Stimulated activated CD4-positive, alpha-beta T cell treated with anti-CD3 and anti-CD28 coated beads, Interleukin-2, amount 100 ng/mL, for 48 hours (primary cell): ENCODE measurements at regions not wholly inside any gene's neighbourhood (a gene's known extent, or its start where the extent isn't known, plus 50 kb on each side); places are given as distances from the start of the nearest gene placed in this dataset.

Experiments
- DNase-seq, 2 donors: peaks; one replicate each; pipeline ENCODE4 v3.0.0-alpha.2; 2020

DNA sequence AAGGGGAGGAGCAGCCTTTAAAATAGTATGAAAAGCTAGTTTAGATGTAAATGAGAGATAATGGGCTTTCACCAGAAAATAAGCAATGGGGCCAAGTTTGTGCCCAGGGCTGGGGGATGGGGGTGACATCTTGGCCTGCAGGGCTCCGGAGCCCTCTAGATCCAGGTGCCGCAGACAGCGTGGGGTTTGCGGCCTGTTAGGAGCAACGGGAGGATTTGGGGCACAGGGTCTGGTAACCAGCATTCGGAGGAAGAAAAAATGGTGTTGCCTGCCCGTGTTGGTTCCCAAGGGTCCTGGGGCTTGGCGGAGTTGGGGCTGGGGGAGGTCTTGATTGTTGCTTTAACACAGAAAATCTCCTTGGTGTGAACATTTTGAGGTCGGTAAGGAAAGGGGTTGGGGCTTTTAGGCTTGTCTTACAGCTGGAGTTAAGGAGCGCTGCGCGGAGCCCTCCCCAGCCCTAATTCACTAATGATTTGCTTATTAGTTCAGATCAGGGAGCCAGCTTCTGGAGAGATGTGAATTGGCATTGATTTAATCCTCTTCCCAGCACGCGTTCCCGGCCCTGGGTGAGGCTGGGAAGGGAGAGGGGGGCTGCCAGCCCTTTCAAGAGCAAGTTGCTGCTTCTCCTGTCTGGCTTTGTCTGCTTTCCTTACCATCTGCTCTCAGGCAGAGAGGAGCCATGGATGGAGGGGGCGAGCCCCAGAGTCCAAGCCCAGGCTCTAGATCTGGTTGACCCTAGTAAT lies 443.4 kb downstream of the BCOR start:
- no peak for DNase-seq

DNA sequence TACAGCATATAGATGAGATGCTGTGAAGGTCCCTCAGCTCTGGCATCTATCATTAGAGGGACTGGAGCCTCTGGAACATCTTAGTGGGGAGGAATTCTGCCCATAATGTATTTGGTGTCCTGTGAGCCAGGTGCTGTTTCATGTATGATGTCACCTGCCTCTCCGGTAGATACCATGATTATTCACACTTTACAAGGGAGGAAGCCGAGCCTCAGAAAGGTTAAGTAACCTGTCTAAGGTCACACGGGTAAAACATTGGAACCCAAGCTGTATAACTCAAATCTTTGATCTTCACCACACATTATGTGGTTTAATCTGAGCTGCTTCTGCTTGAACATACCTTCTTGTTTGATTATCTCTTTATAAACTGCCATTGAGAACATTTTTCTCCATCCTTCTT lies 442.8 kb downstream of the BCOR start:
- no peak for DNase-seq

DNA sequence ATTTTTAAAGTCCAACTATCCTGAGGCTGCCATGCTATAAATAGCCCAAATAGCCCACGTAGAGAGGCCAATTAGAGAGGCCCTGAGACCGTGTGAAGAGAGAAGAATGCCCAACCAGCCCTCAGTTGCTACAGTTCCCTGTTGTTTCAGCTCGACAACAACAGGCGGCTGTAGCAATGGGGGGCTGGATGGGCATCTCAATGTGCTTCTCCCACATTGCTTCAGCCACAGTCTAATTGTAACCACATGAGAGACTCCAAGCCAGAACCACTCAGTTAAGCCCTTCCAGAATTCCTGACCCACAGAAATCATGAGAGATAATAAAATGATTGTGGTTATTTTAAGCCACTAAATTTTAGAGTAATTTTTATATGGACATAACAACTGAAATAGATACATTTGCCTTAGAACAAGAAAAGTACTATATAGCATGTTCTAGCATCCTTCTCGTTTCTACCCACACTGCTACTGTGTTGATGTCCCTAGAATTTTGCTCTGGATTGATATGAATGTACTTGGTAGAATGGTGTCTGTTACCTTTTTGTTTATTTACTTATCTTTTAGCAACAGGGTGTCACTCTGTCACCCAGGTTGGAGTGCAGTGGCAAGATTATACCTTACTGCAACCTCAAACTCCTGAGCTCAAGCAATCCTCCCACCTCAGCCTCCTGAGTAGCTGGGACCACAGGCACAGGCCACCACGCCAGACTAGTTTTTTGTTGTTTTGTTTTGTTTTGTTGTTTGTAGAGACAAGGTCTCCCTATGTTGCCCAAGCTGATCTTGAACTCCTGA lies 436.4 kb downstream of the BCOR start:
- DNase-seq = no peak

DNA sequence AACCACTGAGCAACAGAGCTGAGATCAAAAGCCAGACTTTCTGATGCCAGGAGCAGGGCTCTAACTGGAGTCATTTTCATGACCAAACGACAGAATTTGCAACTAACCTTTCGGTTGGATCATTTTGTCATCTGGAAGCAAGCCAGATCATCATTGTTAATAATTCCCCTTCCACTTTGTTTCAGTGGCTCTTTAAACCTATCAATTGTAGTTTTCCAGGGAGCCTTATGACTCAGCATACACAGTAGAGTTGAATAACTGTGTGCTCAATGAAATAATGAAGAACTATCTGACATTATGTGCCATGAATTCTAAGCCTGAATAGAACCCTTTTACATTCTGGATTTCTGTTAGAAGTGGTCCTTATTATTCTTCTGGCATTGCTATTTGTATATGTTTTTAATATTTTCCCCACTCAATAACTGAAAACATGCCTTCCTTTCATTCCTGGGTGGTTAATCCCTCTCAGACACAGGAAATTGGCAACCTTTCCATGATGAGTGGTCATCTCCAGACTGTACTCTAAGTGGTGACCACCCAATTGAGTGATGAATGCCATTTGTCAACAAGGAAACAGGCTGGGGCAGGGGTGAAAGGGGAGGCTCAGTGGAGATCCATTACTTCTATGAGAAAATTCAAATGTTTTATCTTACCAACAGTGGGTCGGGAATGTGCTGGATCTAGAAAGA lies 431.8 kb downstream of the BCOR start:
- DNase-seq = no peak

DNA sequence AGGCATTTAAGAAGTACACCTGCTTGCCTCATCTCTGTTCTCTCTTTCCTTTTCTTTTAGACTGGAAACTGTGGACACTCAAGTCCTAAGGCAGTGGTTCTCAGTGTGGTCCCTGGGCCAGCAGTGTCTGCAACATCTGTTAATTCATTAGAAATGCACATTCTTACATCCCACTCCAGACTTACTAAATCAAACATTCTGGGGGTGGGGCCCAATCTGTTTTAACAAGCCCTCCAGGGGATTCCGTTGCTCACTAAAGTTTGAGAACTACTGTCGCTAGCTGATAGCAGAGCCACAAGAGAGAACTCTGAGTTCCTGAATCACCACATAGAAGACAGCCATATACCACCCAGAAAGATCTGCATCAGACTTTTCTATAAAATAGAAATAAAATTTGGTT lies 430.6 kb downstream of the BCOR start:
- DNase-seq = no peak

DNA sequence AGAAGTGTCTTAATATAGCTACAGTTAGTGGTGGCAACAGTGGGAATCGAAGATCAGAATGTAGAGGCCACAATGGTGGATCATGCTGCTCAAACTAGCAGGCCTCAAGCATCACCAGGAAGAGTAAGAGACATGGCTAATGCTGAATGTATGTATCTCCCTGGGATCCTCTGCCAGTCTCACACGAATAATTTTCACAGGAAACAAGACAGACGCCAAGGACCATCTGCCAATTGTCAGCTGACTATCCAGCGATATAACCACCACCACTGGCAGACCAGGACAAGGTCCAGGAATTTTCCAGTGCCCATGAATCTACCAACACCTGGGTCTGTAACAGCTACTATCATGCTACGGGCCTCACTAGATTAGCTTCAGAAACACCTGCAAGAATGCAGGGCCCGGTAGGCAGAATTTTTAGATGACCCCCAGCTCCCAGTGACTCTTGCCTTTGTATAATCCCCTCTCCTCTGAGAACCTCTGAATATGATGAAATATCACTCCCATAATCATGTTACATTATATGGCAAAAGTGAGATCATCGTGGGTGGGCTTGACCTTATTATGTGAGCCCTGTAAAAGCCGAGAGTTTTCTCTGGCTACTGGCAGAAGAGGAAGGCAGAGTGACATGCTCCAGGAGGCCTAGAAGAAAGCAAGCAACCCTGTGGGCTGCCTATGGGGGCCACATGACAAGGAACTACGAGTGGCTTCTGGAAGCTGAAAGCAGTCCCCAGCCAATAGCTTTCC lies 429.8 kb downstream of the BCOR start:
- no peak for DNase-seq

DNA sequence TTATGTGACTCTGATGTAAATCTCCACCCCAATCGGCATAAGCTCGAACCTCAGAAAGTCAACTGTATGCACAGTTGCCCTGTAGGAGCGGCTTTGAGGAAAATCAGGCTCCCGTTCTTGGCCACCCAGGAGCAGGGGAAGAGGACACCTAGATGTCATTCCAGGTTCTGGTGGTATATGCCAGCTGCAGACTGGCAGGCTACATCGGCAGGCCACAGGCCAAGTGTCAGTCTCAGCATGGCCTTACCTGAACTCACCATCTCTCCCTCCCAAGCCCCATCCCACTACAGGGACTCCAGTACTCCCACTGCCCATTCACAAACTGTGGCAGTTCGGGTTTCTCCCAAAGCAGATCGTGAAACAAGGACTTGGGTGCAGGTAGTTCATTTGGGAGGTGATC lies 428.1 kb downstream of the BCOR start:
- no peak for DNase-seq

DNA sequence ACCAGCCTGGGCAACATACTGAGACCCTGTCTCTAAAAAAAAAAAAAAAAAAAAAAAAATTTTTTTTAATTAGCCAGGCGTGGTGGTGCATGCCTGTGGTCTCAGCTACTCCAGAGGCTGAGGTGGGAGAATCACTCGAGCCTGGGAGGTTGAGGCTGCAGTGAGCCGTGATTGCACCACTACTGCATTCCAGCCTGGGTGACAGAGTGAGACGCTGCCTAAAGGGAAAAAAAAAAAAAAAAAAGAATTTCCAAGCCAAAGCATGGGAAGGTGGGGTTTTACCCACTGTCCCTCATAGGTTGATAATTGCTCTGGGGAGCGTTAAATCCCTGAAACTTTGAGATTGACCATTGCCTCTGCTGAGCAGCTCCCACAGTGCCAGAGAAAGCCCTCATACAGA lies 427.5 kb downstream of the BCOR start:
- no peak for DNase-seq

DNA sequence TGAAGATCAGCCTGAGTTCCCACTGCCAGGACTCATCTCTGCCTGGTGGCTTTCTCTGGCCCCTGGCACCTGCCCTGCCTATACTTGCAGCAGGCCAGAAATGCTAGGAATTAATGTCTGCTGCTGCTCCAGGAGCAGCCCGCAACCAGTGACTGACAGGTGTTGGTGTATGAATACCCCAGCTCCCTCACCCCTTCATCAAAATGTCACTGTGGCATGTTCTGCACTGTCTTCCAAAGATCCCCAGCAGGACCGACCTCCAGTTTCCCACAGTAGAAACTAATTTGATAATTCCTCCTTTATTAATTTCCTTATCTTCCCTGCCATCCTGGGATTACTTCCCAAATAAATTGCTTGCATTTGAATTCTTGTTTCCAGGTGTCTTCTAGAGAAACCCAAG lies 425.4 kb downstream of the BCOR start:
- no peak for DNase-seq

DNA sequence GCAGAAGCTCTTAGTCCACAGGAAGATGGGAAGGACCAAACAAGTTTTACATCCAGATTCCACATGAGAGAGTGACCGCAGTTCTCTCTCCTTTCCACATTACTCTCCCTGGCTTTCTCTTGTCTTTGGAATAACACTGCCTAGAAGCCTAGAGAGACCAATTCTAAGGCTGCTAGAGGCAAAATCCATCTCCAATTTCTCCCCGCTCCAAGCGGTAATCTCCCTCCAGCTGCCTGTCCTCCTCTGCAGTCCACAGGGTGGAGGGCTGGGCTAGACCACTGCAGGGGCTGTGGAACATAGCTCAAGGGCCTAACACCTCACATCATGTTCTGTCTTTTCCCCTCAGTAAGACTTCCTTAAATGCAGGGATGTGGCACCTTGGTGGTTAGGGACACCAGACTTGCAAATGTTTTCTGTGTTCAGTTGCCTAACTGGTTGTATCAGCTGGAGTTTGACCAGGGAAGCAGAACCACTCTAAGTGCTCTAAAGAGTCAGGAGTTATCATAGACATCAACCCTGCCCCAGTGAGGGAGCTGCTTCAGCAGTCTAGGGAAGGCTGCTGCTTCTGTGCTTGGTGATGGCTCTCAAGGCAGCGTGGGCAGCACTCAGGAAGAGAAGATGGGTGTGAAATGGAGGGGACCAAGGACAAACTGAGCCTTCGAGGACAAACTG lies 423.1 kb downstream of the BCOR start:
- no peak for DNase-seq

DNA sequence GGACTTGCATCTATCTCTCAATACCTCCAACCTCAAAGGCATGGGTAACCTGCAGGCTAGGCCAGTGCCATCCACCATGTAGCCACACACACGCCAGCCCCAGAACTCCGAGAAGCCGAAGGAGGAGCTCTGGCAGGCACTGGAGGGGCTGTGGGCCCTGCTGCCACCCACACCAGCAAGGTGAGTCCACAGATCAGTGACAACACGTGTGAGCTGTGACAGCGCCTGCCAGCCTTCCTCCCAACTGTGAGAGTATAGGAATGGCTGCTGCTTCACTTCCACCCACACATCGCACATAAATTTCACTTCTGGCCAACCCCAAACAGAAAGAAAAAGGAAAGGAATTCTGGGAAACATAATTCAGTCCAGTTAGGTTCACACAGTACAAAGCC lies 422.6 kb downstream of the BCOR start:
- DNase-seq = no peak

DNA sequence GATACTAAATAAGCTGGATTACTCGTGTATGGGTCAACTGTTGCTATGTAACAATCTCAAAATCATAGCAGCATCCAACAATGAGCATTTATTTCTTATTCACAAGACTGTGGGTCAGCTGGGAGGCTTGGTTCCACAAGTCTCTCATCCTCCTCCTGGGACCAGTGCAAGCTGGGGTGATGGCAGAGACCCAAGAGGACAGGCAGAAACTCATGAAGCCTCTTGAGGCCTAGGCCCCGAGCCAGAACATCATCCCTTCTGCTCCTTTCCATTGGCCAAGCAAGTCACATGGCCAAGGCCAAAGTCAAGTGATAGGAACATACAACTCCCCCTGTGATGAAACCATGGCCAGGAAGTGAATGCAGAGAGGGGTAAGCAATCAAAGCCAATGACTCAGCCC lies 422.1 kb downstream of the BCOR start:
- no peak for DNase-seq

DNA sequence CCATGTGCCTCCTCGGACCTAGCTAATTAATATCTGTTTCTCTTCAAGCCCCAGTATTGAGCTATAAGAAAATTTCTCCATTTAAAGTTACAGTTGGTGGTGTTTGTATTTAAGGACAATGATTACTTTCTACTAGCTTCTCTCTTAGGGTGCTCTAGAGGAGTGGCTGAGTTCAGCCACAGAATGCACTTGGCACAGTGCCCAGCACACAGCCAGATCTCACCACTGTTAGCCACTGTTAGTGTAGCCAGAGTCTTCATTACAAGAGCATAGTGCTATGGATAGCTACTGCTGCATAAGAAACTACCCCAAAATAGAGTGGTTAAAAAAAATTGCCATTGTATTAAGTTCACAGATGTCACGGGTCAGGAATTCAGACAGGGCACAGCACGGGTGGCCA lies 421.3 kb downstream of the BCOR start:
- DNase-seq = no peak

DNA sequence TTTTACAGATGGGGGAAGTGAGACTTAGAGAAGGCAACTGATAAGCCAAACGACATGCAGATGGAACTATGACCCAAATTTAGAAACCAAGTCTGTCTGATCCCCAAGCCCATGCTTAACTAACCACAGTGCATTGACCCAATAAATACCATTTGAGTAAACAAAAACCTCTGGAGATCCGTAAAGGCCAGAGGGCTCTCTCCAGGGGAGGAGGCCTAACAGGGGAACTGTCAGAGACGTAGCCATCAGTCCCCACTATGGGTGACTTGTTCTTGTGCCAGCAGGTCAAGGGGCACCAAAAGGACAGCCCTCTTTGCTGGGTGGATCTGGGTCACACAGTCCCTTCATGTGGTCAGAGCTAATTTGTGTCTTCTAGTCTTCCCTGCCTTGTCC lies 420.2 kb downstream of the BCOR start:
- DNase-seq = no peak

DNA sequence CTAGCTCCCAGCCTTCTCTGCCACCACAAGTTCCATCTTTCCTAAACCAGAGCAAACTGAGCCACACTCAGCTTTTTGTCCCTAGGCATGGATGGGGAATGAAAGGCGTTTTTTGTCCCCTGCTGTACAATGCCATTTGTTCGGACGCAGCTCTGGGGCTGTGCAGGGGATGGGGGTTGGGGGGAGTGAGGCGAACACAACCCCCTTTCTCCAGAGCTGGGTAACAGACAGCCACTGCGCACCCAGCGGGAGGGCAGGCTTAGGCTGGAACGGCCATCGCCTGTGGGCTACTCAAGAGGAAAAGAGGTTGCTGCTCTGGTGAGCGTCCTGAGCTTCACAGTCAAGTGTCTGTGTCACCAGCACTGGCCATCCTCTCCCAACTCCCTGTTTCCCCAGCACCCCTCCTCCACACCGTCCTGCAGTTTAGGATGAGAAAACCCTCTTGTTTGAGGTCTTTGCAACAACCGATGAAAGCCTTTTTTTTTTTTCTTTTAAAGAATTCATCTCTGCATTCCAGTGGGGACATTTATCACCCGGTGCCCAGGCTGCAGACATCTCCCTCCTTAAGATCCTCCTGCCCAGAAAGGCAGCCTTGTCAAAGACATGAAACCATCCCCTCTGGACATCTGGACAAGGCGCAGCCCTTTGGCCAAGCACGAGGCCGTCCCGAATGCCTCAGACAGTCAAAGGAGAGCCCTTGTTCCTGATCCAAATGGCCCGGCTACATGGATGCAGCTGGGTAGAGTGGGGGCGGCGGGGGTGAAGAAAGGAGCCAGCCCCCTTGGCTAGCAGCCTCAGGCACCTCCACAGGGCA lies 419.6 kb downstream of the BCOR start:
- no peak for DNase-seq

DNA sequence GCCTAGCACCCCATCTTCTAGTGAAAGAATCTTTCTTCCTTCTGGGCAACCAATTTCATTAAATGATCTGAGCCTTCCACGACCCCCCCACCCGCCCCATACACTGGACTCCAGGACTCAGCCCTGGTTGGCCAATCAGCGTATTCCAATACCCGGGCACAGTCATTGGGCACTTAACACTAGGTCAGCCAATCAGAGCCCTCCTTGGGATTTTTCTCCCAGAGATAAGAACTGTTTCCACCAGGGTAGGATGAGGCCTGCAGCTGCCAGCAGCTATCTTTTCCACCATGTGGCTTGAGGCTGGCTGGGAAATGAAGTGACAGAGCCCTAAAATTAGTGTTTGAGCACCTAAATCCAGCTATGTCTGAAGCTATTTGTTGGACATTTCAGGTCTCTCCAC lies 418.8 kb downstream of the BCOR start:
- DNase-seq = no peak

DNA sequence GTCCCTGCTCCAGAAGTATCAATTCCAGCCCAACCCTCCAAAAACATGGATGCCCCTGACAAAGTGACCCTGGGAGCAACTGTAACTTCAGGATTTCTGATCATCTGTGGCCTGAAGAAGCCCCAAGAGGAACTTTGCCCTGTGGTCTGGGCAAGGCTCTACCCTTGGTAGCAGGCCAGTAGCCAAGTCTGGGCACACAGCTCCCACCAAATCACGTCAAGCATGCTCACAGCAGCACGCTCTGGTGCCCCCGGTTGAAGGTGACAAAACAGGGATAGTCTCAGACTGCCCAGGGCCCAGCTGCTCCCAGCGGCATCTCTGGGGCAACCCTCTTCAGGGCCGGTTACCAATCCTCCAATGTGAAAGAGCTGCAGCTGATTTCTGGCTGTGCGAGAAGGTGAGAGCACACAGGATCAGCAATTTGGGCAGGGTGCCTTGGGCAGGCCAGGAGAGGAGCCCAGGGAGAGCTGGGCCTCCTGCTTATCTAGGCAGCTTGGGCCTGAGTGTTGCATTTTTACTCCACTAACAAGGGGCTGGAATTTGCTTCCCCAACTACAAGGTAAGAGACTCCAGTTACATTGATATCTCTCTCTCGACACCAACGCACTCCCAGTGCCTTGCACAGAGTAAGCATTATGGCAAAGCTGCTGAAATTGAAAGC lies 418.1 kb downstream of the BCOR start:
- no peak for DNase-seq

DNA sequence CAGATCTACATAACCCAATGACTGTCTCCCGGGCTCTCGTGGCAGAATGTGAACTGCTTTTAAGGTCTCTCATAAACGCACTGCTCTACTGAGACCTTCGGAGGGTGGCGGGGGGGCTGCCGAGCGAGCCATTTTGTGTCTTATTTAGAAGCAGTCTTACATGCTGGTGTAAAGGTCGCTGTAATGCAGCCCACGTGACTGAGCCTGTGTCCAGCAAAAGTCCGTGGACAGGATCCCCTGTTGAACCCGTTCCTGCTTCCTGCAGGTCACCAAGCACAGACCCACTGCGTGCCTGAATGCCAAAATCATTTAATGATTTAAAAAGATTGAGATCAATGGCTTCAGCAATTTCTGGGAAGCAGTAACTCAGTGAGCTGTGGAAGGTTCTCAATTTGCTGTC lies 415.9 kb downstream of the BCOR start:
- DNase-seq = no peak

DNA sequence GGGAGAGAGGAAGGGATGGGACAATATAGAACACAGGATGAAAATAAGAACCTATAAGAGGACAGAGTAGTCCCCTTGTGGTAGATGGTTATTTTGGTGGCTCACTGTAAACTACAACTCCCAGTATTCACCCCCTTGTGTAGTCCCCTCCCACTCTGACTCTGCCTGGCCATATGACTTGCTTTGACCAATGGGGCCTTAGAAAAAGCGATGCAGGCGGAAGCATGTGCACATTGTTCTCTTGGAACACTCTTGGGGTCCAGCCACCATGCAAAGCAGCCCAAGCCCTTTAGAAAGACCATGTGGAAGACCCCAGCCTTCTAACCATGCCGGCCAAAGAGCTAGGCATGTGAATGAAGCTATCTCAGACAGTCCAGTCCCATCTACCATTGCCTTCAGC lies 415.0 kb downstream of the BCOR start:
- DNase-seq = no peak

DNA sequence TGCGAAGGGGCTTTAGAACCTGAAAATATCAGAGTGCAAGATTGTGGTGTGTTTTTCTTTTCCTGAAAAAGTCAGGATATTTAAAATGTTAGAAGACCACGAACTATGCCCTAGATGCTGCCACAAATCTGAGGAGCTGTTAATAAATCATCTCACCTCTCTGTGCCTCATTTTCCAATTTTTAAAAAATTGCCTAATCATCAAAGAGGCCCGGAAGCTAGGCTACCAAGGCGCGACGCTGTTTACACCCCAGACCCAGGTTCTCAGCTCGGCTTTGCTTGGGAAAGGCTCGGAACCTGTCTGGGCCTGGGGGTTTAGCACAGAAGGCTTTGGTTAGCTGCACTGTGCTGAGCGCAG lies 409.6 kb downstream of the BCOR start:
- DNase-seq = no peak
